Lower leg skin (tissue), 3 donors: ENCODE measurements at regions not wholly inside any gene's neighbourhood (a gene's known extent, or its start where the extent isn't known, plus 50 kb on each side); places are given as distances from the start of the nearest gene placed in this dataset.

Experiments
- POLR2A ChIP-seq, 2 donors: fragments of 450-650 bp; IDR thresholded peaks; one replicate each; pipeline ENCODE4 v1.6.1; 2016 to 2017; ENCODE audit warnings: antibody characterized with exemption in 2 of 2, mild to moderate bottlenecking in 1 of 2, moderate library complexity in 1 of 2
- TF ChIP-seq, protein P1 (sequence below), 3 donors: fragments of 450-650 bp; IDR thresholded peaks; one replicate each; pipeline ENCODE4 v1.5.1; 2016; ENCODE audit warnings: antibody characterized with exemption in 3 of 3, mild to moderate bottlenecking in 3 of 3, moderate library complexity in 2 of 3

- TF ChIP-seq, protein P1, sequence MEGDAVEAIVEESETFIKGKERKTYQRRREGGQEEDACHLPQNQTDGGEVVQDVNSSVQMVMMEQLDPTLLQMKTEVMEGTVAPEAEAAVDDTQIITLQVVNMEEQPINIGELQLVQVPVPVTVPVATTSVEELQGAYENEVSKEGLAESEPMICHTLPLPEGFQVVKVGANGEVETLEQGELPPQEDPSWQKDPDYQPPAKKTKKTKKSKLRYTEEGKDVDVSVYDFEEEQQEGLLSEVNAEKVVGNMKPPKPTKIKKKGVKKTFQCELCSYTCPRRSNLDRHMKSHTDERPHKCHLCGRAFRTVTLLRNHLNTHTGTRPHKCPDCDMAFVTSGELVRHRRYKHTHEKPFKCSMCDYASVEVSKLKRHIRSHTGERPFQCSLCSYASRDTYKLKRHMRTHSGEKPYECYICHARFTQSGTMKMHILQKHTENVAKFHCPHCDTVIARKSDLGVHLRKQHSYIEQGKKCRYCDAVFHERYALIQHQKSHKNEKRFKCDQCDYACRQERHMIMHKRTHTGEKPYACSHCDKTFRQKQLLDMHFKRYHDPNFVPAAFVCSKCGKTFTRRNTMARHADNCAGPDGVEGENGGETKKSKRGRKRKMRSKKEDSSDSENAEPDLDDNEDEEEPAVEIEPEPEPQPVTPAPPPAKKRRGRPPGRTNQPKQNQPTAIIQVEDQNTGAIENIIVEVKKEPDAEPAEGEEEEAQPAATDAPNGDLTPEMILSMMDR (IDR thresholded peaks at IDR 0.05) = no peak
- no peak for TF ChIP-seq POLR2A (IDR thresholded peaks at IDR 0.05)
Measured at GRCh38 chr6:67292169-67292568, 1342.9 kb upstream of the ADGRB3 start.
